Heart left ventricle (tissue), 16 donors: ENCODE measurements at regions not wholly inside any gene's neighbourhood (a gene's known extent, or its start where the extent isn't known, plus 50 kb on each side); places are given as distances from the start of the nearest gene placed in this dataset.

Experiments
- ATAC-seq, 4 donors: fragments of 200-7000 bp; cut with Tn5 transposase; one replicate each; pipeline ENCODE4 v1.9.1; 2020 to 2022; ENCODE audit warnings: moderate library complexity in 4 of 4, mild to moderate bottlenecking in 3 of 4, moderate number of reproducible peaks in 1 of 4
- DNase-seq, 5 donors: peaks; one replicate each; pipeline ENCODE4 v3.0.0-alpha.2; 2020
- H3K27ac ChIP-seq, 12 donors: fragments of 200-600 bp; sonication (generic) in 4 of 12; one replicate each; pipeline versions ENCODE4 v1.5.0 to v1.8.0; 2016 to 2022; ENCODE audit warnings: mild to moderate bottlenecking in 2 of 12
- H3K27me3 ChIP-seq, 9 donors: fragments of 200-600 bp; sonication (generic) in 2 of 9; one replicate each; pipeline versions ENCODE4 v1.5.1 to v1.8.0; 2016 to 2022; ENCODE audit warnings: mild to moderate bottlenecking in 3 of 9
- H3K36me3 ChIP-seq, 9 donors: fragments of 200-600 bp; sonication (generic) in 2 of 9; one replicate each; pipeline versions ENCODE4 v1.5.0 to v1.8.0; 2018 to 2022; ENCODE audit warnings: mild to moderate bottlenecking in 2 of 9
- H3K4me1 ChIP-seq, 12 donors: fragments of 200-600 bp; sonication (generic) in 4 of 12; one replicate each; pipeline versions ENCODE4 v1.5.0 to v1.8.0; 2016 to 2022; ENCODE audit warnings: mild to moderate bottlenecking in 3 of 12
- H3K4me3 ChIP-seq, 12 donors: fragments of 200-600 bp; sonication (generic) in 4 of 12; one replicate each; pipeline versions ENCODE4 v1.5.0 to v1.8.0; 2017 to 2022; ENCODE audit warnings: mild to moderate bottlenecking in 9 of 12, moderate library complexity in 4 of 12
- H3K9me3 ChIP-seq, 12 donors: fragments of 200-600 bp; sonication (generic) in 4 of 12; one replicate each; pipeline versions ENCODE4 v1.5.0 to v1.8.0; 2016 to 2022; ENCODE audit warnings: mild to moderate bottlenecking in 1 of 12
- POLR2A ChIP-seq, 2 donors: fragments of 450-650 bp; IDR thresholded peaks; one replicate each; pipeline ENCODE4 v1.6.1; 2017; ENCODE audit warnings: antibody characterized with exemption in 2 of 2, mild to moderate bottlenecking in 2 of 2, moderate library complexity in 2 of 2
- WGBS, 4 donors: extraction: QIAGEN DNeasy Blood & Tissue Kit in 2 of 4; methylation state at CpG; one replicate each; pipeline versions ENCODE4 v1.1.5 to v1.1.7; 2013 to 2018; 5-methylcytosine and 5-hydroxymethylcytosine counted together
- intact Hi-C, 10 donors: fragments of 100-400 bp; cut with DNase I; formaldehyde crosslinking; loops; one replicate each; pipeline versions ENCODE4 v1.11.1 to v1.14.2; 2022
- TF ChIP-seq, protein P1 (sequence below), 12 donors: fragments of 200-600 bp; sonication (generic) in 4 of 12; IDR thresholded peaks; one replicate each; pipeline versions ENCODE4 v1.5.0 to v1.8.0; 2018 to 2022; ENCODE audit warnings: antibody characterized with exemption in 12 of 12, mild to moderate bottlenecking in 5 of 12
- donor health status: ischemic (EF 13 %, LVEDD 7.1; RV severe dilation, severe dysfunction).
- donor health status: healthy with polysubstance abuse.
- donor health status: DM: no; HTN: yes; CAD: no.
- donor health status: DM: no; HTN: no; CAD: no.
- donor health status: ischemic (EF 25% LVEDD 6.9; RV normal size, moderate dysfunction).
- donor health status: ischemic (EF 25% LVEDD 5.7; RV mildly dilated, moderate dysfunction).
- donor health status: healthy.
- donor health status: DM: yes; HTN: yes; CAD: no.
- donor health status: ischemic (EF 35%, LVEDD 5.7; RV mildly dilated, moderate dysfunction).
- donor health status: nonischemic (EF 11% LVEDD 7.7; RV severe dilation, severe dysfunction).
- donor health status: DM: yes; HTN: yes; CAD: no.
- donor health status: PGD.
- donor health status: ischemic (EF 29% LVEDD 5.4; RV normal size, mild dysfunction).
- donor health status: nonischemic (EF 23%, LVEDD 6.1; RV moderate dilation, normal function).

DNA sequence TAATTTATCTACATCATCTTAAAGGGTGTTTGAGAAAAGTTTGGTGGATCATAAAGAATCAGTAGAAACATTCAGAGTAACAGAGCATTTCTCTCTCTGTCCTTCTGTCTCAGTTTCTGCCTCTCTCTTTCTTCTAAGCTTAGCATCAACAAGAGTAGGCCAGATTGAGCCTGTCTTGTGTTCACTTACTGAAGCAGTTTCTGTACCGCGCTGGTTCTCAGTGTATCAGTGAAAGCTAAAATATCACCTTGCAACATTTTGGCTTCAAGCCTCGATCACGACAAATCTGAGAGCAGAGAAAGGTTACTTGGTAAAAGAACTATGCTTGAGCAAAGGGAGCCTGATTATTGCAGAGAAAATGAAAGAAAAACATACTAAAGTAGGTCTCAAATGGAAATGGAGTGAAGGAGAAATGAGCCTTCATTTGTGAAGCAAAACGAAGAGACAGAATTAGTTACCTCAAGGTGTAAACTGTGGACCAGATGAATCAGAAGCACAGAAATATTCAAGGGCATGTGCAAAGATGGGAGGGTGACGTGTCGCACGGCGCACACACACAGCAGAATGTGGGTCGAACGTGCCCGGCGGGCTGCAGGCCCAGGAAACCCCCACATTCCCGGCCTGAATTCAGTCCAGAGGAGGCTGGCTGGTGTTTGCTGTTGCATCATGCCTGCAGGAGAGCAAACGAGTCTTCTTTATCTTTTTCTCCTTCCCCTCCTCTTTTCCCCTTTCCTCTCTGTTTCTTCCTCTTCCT is 509.3 kb downstream of the QKI start:
- H3K27ac ChIP-seq, result no peak overlapping the region
- H3K4me1 ChIP-seq, result peaks cover 0 to 6% (median 0%) of the 10 kb centered on the region in 12 donors
- H3K9me3 ChIP-seq, result no peaks in the 10 kb centered on the region
- 83 to 91% (median 89%) methylated on average over 15 of the region's 15 CpGs for WGBS, 4 donors
- TF ChIP-seq, protein P1, sequence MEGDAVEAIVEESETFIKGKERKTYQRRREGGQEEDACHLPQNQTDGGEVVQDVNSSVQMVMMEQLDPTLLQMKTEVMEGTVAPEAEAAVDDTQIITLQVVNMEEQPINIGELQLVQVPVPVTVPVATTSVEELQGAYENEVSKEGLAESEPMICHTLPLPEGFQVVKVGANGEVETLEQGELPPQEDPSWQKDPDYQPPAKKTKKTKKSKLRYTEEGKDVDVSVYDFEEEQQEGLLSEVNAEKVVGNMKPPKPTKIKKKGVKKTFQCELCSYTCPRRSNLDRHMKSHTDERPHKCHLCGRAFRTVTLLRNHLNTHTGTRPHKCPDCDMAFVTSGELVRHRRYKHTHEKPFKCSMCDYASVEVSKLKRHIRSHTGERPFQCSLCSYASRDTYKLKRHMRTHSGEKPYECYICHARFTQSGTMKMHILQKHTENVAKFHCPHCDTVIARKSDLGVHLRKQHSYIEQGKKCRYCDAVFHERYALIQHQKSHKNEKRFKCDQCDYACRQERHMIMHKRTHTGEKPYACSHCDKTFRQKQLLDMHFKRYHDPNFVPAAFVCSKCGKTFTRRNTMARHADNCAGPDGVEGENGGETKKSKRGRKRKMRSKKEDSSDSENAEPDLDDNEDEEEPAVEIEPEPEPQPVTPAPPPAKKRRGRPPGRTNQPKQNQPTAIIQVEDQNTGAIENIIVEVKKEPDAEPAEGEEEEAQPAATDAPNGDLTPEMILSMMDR (IDR thresholded peaks at IDR 0.05), result no peak
- no peak overlapping the region for H3K4me3 ChIP-seq
- no peaks in the 10 kb centered on the region for H3K27me3 ChIP-seq
- ATAC-seq (no peak), DNase-seq (no peak)
- intact Hi-C loops, result no loop called here
- no peaks in the 10 kb centered on the region for H3K36me3 ChIP-seq

DNA sequence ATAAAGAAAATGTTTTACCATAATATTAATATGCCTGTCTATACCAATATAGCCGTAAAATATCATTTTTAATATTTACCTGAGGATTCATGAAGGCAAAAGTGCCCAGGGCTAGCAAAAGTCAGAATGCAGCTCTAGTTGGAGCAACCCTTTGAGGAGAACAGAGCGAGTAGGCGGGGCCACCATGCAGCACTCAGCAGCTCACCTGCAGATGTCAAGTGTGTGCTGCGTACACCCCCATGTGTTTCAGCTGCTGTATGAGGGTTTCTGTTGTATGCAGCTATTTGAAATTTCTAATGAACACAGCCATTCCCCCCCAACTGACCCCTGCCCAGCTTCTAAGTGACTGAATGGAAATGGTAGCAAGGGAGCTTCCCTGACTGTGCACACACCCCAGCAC is 508.0 kb downstream of the QKI start:
- intact Hi-C loops, result no loop called here
- Histone ChIP-seq H3K27me3 (no peaks in the 10 kb centered on the region), H3K27ac (no peak overlapping the region), H3K36me3 (no peaks in the 10 kb centered on the region), H3K9me3 (no peaks in the 10 kb centered on the region), H3K4me1 (peaks cover 0 to 6% (median 0%) of the 10 kb centered on the region in 12 donors), H3K4me3 (no peak overlapping the region)
- TF ChIP-seq POLR2A (IDR thresholded peaks at IDR 0.05), result no peak
- TF ChIP-seq, protein P1 (IDR thresholded peaks at IDR 0.05), result no peak
- ATAC-seq, result no peak
- no peak for DNase-seq
- WGBS, 4 donors, result 98 to 99% (median 98%) methylated on average over 4 of the region's 4 CpGs

DNA sequence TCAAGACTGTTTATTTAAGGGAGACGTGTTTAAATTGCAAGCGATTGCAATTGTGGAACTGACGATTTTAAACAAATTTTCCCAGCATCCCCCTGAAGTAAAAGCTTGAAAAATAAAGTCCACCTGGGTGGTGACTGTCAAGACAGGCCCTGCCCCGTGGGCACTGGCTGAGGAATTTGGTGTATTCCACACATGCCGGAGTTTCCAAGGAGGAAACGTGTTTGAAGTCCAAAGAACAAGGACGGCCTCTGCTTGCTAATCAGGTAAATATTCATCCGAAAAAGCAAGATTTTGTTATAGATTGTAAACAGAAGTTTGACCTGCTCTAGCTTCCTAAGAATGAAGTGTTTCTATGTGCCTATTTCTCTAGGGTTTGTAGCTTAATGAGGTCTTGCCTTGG is 505.1 kb downstream of the QKI start:
- H3K9me3 ChIP-seq, result no peaks in the 10 kb centered on the region
- no peak overlapping the region for H3K27ac ChIP-seq
- no peaks in the 10 kb centered on the region for H3K36me3 ChIP-seq
- TF ChIP-seq, protein P1 (IDR thresholded peaks at IDR 0.05), result no peak
- no peak for TF ChIP-seq POLR2A (IDR thresholded peaks at IDR 0.05)
- no peaks in the 10 kb centered on the region for H3K4me1 ChIP-seq
- intact Hi-C loops, result no loop called here
- ATAC-seq (no peak), DNase-seq (no peak)
- WGBS, 4 donors, result 90 to 94% (median 92%) methylated on average over 8 of the region's 8 CpGs
- H3K27me3 ChIP-seq, result no peaks in the 10 kb centered on the region
- H3K4me3 ChIP-seq, result no peak overlapping the region

DNA sequence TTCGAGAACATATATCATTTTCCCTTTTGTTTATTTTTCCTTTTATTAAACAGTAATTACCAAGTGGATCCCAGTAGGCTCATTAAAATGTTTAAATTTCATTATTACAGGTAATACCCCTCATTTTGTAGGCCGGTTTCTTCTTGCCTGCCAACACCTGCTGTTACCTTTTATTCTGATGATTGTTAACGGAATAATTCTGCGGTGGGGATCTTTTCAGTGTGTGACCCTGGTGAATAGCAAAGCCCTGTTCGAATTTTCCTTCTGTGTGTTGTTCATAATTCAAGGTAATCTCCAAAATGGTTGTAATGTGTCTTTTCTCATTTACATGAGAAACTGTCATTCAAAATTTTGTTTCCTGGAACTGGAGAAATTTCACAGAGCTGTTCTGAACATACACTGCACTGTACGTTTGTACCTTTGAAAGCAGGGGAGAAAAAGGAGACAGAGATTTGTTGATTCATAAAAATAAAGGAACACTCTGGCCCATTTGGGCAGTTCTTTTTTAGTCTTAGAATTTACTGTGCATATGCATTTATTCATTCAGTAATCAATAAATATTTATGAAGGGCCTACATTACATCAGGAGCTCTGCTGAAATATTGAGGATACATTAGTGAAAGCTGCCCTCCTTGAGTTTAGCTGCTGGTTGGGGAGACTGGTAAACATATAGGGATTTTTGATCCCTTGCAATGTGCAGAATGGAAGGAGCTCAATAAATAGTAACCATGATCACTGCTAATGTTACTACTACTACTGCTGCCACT is 502.0 kb downstream of the QKI start:
- 93 to 96% (median 95%) methylated on average over 6 of the region's 6 CpGs for WGBS, 4 donors
- no peak overlapping the region for H3K27ac ChIP-seq
- TF ChIP-seq, protein P1 (IDR thresholded peaks at IDR 0.05), result no peak
- TF ChIP-seq POLR2A (IDR thresholded peaks at IDR 0.05), result no peak
- no peaks in the 10 kb centered on the region for H3K27me3 ChIP-seq
- H3K4me3 ChIP-seq, result no peak overlapping the region
- intact Hi-C loops, result no loop called here
- H3K4me1 ChIP-seq, result no peaks in the 10 kb centered on the region
- ATAC-seq (no peak), DNase-seq (no peak)
- no peaks in the 10 kb centered on the region for H3K9me3 ChIP-seq
- H3K36me3 ChIP-seq, result no peaks in the 10 kb centered on the region
